Suprapubic skin (tissue), 3 donors: ENCODE measurements at regions not wholly inside any gene's neighbourhood (a gene's known extent, or its start where the extent isn't known, plus 50 kb on each side); places are given as distances from the start of the nearest gene placed in this dataset.

Experiments
- CTCF ChIP-seq, 2 donors: fragments of 200-600 bp in 1 of 2; fragments of 450-650 bp in 1 of 2; sonication (generic) in 1 of 2; IDR thresholded peaks; one replicate each; pipeline ENCODE4 v1.5.1; 2016 to 2019; ENCODE audit warnings: antibody characterized with exemption in 2 of 2, mild to moderate bottlenecking in 1 of 2, moderate library complexity in 1 of 2
- EP300 ChIP-seq: sonication (generic); formaldehyde crosslinking; IDR thresholded peaks from one replicate; pipeline ENCODE4 v1.6.1; 2017; ENCODE audit warnings: antibody characterized with exemption
- POLR2A ChIP-seq, 2 donors: fragments of 450-650 bp; IDR thresholded peaks; one replicate each; pipeline ENCODE4 v1.6.1; 2017; ENCODE audit warnings: antibody characterized with exemption in 2 of 2, mild to moderate bottlenecking in 2 of 2, moderate library complexity in 2 of 2

DNA sequence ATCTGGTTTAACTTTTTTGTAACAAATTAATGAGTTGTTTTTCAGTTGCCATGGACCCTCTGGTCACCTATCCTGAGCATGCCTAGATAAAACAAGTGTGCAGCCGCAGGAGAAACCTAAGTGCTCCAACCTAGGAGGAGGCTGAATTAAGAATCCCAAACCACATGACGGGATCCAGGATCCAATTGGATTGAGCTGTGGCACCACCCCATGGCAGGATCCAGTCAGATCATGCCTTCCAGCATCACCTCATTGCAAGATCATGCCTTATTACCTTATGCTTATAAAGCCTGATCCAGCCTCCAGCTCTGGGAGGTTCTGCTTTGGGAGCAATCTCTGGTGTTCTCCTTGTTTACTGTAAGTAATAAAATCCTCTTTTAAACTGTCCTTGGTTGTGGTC, 662.0 kb downstream of the TLR4 start:
- no peak for TF ChIP-seq POLR2A (IDR thresholded peaks at IDR 0.05)
- TF ChIP-seq EP300: no peak
- no peak for TF ChIP-seq CTCF (IDR thresholded peaks at IDR 0.05)
